GM19025 (cell line): ENCODE measurements at regions not wholly inside any gene's neighbourhood (a gene's known extent, or its start where the extent isn't known, plus 50 kb on each side); places are given as distances from the start of the nearest gene placed in this dataset.

Source experiments
- ATAC-seq: cut with Tn5 transposase; IDR thresholded peaks from one replicate; pipeline ENCODE4 v1.9.1; 2021; ENCODE audit warnings: mild to moderate bottlenecking, low read depth, moderate library complexity; ENCODE audit not compliant: unreplicated experiment

DNA sequence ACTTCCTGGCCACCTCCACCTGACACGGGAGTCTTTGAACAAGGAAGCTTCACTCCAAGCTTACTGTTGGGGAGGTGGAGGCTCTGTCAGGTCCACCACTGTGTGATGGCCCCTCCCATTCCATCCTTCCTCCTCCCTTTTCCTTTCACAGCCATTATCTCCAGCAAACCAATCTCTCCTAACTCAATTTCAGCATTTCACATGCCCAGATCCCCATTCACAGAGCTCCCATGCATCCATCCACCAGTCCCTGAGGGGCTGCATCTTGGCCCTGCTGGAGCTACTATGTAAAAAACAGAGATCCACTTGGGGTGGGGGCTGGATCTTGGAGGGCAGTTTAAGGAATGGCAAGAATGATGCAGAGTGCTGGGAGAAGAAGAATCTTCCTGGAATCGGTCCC lies 129.0 kb upstream of the COPS8 start:
- no peak for ATAC-seq

DNA sequence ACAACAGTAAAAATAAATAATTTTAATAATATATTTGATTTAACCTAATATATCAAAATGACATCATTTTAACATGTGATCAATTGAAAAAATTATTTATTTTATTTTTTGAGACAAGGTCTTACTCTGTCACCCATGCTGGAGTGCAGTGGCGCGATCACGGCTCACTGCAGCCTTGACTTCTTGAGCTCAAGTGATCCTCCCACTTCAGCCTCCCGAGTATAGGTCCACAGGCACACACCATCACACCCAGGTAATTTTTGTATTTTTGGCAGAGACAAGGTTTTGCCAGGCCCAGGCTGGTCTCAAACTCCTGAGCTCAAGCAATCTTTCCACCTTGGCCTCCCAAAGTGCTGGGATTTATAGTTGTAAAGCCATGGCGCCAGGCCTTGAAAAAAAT lies 126.7 kb upstream of the COPS8 start:
- no peak for ATAC-seq

DNA sequence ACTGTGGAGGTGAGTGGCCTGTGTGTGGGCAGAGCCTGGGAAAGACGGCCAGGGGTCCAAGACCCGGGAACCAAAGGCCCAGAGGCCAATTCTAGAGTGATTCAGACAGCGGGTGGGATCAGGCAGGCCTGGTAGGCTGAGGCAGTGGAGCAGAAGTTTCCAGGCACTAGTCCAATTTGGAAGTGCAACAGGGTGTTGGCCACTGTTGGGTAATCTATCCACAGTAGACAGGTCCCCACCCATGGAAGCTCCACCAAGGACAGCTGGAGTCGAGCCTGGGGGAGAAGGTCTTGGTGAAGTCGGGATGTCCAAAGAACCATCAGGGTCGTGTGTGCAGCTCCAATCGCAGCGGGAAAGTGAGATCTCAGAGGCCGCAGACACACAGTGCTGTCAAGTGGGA lies 125.8 kb upstream of the COPS8 start:
- no peak for ATAC-seq

DNA sequence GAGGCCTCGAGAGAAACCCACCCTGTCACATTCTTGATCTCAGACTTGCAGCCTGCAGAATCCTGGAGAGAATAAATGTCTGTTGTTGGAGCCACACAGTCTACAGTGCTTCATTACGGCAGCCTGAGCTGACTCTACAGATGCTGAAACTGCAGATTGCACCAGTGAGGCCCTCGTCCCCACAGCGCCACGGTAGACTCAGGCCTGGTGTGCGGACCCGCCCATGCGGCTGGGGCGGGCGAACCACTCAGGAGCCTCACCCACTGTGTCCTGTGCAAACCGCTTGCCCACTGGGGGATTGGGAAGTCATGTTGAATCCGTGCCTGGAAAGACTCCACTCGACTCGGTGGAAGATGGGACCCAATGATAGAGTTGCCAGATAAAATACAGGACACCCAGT lies 125.2 kb upstream of the COPS8 start:
- ATAC-seq, result no peak

DNA sequence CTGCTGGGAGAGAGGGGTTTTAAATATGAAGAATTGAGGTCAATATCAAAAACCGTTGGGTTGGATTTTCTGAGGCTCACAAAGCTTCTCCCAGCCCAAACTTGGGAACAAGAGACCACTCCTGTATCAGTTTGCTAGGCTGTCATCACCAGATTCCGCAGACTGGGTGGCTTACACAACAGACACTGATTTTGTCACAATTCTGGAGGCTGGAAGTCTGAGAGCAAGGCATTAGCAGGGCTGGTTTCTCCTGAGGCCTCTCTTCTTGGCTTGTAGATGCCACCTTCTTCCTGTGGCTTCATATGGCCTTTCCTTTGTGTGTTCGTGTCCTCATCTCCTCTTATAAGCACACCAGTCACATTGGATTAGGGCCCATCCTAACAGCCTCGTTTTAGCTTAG lies 122.9 kb upstream of the COPS8 start:
- no peak for ATAC-seq

DNA sequence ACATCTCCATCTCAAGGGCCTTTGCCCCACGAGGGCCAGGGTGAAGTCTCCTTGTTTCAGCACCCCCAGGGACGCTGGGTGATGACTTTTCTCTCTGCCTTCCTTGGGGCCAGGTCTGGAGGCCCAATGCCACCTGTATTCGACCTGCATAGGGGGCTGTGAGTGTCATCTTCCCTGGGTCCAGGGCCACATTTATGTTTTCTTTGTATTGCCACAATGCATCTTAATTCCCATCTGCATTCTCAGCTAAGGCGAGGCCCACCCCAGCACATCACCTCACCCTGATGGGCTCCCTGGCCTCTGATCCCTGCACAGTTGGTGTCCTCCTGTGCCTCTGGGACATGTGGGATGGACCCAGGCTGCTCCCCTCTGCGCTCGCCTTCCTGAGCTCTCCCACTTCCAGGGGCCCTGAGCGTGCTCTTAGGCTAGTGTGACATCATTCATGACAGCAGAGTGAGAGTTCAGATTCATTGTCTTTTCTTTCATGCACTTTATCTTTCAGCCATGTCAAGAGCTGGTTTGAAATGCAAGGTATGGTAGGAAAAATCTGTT lies 122.0 kb upstream of the COPS8 start:
- ATAC-seq, result no peak

DNA sequence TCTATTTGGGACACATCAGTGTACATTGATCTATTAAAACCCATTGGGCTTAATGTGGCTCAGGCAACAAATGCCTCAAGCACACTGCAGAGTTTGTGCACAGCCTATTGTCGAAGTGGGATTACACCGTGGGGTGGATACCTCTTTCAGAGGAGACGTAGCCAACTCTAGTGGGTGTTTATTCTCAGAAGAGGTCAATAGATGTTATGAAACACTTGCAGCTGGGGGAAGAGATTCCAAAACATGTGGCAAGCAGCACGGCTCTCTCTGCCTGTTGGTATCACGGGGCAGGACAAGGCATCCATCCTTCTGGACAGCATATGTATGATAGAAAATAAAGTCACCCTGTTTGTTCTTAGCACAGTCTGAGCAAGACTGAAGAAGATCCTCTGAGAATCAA lies 121.4 kb upstream of the COPS8 start:
- ATAC-seq, result no peak

DNA sequence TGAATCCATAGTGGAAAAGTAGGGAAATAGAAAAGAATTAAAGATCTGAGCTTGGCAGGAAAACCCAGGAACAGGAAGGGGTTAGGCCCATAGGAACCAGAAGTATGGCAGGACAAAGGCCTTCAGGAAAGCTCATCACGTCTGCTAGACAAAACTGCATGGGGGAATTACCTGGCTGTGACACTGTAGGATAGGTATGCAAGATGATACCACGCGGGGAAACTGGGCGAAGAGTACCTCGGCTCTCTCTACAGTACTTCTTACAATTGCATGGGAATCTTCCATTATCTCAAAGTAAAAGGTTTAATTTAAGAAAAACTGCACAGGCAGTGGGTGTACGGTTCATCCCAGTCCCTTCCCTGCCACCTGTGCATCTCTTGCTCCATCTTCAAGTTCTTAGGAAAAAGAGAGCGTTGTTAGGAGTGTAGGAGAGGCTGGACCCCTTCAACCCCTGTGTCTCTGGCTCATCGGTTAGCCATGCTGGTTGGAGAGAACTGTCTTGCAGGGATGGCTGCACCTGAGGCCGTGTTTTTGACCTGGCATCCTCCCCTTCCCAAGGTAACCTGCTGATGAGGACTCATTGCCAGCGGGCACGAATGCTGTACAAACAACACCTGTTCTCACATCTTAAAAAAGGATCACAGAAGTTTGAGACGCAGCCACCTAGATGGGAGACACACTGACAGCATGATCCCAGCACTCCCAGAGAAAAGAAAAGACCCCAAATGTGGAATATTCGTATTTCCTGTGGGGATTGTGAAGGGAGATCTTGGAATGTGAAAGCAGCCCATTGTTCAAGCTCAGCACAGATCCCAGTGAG lies 120.5 kb upstream of the COPS8 start:
- no peak for ATAC-seq

DNA sequence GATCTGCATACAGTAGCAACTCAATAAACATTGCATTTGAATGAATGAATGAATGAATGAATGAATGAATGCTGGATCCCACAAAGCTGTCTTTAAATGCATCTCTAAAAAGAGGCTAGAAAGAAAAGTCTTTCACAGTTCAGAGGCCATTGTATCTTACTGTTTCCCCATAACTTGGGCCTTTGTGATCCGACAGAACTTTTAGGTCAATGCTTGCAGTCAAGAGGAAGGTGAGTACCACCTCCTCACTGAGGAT lies 119.9 kb upstream of the COPS8 start:
- no peak for ATAC-seq

DNA sequence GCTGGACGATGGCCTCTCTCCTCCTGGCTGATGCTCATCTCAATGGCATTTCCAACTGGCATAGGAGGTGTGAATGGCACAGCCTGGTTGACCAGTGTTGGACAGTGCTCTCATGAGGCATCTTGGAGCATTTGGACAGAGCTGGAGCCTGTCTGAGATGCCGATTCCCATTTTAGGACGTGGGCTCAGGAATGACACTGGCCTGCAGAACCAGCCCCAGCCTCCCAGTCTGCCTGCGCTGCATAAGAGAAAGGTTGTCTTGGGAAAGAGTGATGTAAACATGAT lies 118.2 kb upstream of the COPS8 start:
- no peak for ATAC-seq

DNA sequence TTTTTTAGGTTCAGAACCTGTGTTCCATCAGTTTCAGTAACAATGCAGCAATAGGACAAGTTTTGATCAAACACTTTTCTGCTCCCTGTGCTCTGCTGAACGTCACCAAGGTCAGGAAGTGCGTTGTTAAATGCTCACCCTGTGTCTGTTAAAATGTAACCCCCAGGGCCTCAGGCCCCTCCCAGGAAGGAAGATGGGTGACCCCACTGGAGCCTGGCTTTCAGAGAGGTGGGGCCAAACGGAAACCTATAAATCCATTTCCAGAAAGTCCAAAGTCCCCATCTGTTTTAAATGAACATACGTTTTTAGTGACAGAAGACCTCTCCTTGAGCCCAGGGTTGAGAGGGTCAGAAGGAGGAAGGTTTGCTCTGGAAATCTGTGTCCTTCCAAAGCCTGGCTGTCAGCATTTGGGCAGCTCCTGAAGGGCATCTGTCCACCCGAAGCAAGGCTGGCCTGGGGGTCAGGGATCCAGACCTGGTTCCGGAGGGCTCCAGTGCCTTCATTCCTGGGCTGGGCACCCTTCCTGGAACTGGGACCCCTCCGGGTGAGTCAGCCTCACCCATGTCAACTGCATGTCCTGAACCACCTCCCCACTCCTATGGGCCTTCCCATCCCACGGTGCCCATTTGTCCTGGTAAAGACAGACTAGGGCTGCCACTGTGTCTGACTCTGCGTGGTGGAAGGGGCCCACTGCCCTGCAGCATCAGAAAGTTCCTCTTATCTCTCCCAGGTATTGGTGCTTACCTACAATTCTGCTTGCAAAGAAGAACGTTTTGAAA lies 117.4 kb upstream of the COPS8 start:
- no peak for ATAC-seq

DNA sequence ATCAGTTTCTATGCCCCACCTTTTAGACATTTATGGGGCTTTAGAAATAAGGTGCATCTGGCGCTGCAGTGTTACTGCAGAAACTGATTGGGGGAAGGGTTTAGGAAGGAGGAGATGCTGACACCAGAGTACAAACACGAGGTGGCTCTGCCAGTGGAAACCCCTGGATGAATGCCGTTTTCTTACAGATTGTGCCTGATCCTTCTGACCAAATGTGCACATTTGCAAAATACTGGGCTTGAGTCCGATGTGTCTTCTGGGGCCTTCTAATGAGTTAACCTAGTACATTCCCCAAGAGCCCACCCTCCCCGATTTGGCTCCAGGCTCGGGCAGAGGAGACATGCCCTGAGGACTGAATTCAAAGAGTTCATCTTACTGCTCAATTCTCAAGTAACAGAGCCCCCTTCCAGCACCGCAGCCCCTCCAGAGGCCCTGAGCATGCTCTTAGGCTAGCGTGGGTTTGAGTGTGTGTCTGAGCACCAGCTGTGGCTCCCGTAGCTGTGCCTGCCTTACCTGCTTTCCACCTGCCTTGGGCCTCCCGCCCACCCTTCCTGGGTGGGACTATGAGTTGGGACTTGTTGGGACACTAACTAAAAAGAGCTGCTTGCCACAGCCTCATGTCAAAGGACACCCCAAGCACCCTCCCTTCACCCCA lies 116.7 kb upstream of the COPS8 start:
- no peak for ATAC-seq

DNA sequence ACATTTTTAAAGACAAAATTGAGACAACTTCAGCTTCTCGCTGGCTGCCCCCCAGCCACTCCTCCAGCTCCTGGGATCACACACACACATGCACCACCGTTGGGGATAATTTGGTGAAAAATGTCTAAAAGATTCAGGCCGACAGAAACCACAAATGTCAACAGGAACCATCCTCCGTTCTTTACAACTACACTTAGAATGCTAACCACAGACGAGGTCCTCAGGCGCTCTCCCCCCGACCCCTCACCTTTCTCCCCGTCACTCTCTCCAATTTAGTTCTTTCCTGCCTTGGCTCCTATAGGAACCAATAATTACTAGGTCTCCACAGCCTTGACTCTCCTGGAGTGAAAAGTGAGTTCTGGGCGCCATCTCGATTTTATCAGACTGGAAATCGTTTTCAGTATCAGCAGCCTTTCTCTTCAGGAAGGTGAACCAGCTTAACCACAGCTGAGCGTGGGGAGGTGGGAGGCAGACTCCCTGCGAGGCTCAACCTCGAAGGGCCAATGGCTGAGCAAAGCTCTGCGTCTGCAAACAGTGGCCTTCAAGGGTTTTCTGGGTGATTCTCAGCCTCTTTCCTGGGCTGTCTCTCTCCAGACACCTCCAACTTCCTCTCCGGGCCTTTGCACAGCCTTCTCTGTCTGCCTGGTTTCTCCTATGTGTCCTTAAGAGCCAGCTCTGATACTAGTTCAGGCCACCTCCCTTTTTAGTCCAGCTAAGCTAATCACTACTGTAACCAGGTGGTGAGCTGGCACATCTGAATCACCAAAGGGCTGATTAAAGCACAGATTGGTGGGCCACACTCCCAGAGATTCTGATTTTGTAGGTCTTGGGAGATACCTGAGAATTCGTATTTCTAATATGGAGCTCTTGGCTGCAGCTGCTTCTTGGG lies 115.7 kb upstream of the COPS8 start:
- ATAC-seq, result no peak

DNA sequence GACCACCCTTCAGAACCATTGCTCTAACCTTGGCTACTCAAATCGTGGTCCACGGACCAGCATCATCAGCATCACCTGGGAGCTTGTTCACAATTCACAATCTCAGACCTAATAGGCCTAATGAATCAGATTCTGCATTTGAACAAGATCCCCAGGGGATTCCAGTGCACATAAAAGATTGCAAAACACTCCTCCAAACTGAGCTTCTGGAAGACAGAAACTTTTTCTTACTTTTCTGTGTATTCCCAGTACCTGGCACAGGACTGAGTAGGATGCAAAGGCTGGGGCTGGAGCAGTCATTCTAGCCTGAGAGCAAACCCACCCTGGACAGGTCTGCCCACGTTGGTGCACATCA lies 115.1 kb upstream of the COPS8 start:
- no peak for ATAC-seq

DNA sequence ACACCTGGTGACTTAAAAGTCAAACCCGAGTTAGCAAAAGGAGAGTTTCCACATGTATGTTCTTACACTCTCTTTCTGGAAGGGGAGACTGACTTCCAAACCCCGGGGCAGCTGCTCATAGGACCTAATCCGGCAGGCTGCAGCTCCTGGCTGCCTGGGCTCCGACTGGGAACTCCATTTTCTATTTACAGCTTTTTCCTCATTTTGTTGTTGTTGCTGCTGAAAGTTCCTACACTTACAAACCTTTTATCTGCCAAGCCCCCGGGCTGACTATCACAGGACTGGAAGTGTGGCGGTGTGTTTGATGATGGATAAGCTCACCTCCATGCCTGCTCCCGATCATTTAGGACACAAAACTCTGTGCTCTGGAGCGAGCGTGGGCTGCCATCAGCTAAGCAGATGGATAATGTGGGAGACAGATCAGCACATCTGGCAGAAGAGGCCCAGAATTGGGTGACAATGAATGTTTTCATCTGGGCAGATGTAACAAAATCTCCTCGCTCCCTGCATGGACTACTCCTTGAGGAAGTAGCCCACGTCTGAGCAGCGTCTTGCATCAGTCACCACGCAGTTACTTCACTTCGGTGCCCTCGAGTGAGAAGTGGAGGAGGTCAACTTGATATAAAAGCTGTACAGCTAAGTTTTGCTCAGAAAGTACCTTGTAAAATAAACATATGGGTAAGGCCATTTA lies 114.4 kb upstream of the COPS8 start:
- no peak for ATAC-seq

DNA sequence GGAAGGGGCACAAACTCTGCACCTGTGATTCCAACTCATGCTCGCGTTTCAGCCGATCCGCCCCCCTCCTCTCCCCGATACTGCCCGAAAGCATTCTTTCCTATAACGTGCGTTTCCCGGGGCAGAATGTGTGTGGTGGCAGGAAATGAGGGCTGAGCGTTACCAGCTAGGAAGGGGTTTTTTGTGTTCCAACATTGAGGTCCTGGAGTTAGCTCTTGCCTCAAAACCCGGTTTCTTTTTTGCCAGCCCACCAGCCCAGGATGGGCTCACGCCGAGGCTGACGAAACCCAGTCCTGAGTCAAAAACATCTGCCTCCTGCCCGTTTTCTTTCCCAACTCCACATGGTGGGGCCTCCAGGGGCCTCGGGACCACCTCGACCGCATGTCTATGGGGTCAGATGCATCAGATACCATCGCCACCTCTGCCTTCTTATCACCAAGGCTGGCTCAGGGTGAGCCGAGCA lies 113.7 kb upstream of the COPS8 start:
- ATAC-seq, result no peak

DNA sequence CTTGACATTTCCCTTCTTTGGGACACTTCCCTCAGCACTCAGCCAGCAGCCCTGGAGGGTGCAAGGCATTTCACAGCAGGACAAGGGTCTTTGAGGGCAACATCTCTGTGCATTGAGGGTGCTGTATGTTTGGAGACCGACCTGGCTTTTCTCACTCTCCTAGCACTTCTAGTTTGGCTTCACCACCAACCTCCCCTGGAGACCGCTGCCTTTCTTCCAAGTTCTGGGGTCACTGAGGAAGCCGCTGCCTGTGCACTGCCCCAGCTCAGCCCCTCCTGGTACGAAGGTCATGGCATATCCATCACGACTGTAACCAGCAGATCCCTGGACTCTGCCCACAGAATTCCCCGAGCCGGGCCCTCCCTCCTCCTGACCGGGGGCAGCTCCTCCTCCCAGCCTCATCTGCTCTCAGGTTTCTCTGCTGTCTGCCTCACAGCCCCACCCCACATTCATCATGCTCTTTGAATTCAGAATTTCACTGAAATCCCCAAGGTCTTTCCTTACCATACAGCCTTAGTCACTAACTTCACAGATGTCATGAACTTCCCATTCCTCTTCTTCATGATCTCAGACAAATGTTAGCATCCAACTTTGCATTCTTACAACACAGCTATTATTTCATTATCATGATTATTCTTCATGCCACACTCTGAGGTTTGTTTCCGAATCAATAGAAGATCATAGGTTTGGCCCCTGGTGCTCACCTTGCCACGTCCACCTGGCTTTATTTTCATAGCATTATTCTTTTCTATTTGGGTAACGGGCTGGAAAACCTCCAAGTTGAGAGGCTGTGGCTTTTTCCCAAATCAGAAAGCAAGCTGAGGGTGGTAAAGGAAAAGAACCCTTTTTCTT lies 113.0 kb upstream of the COPS8 start:
- no peak for ATAC-seq

DNA sequence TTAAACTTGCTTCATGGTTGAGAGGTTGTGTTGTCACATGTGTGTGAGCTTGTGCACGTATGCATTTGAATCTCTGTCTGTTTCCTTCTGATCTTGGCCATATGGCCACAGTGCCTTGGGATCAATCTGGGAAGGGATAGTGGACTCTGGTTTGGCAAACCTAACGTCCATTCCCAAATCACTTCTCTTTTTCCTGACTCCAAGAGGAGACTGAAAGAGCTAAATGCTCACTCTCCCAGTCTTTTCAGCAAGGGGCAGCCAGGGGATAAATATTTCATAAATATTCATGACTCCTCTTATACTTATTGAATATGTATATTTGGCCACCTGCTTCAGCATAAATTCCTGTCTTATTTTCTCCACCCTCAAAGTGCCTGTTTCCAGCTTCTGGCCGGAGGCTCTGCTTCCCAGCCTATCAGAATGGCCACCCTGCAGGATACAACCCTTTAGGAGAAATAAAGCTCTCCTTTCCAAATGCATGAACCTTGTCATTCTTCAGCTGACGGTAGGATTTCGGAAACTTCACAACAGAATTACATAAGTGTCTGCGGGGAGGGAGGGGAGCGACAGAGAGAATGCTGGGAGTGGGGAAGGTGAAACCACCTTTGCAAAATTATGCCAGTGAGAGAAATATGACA lies 112.2 kb upstream of the COPS8 start:
- no peak for ATAC-seq

DNA sequence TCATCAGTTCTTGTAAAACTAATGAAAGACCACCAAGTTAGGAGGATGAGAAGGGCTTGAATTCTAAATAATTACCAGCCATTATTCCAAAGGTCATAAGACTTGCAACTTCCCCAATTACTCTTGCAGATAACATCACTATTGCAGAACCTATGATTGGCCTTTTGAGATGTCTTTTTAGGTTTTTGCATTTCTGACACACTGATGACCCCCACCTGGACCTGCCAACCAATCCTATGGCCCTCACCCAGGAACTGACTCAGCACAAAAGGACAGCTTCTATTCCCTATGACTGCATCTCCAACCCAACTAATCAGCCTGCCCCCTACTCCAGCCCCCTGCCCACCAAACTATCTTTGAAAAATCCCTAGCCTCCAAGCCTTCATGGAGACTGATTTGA lies 111.5 kb upstream of the COPS8 start:
- no peak for ATAC-seq
